RWPE2 (cell line): ENCODE measurements at regions not wholly inside any gene's neighbourhood (a gene's known extent, or its start where the extent isn't known, plus 50 kb on each side); places are given as distances from the start of the nearest gene placed in this dataset.

Experiments used
- ATAC-seq: fragments of 200-7000 bp; cut with Tn5 transposase; 3 replicates; pipeline ENCODE4 v1.9.1; 2021; ENCODE audit warnings: low read depth
- DNase-seq: peaks from one replicate; pipeline ENCODE4 v3.0.0-alpha.2; 2020; ENCODE audit warnings: low spot score
- H3K27ac ChIP-seq: fragments of 450-650 bp; 2 replicates; pipeline ENCODE4 v1.5.1; 2017; ENCODE audit warnings: mild to moderate bottlenecking; ENCODE audit not compliant: poor library complexity, severe bottlenecking
- H3K27me3 ChIP-seq: fragments of 250-450 bp; sonication (Bioruptor Pico); 2 replicates; pipeline ENCODE4 v1.5.1; 2021; ENCODE audit warnings: mild to moderate bottlenecking, moderate library complexity; ENCODE audit not compliant: insufficient read depth, poor library complexity, severe bottlenecking
- H3K36me3 ChIP-seq: fragments of 250-450 bp; sonication (Bioruptor Pico); 2 replicates; pipeline ENCODE4 v1.5.1; 2020; ENCODE audit warnings: low read depth, mild to moderate bottlenecking, moderate library complexity
- H3K4me1 ChIP-seq: fragments of 250-450 bp; sonication (Bioruptor Pico); 2 replicates; pipeline ENCODE4 v1.5.1; 2021; ENCODE audit warnings: mild to moderate bottlenecking, moderate library complexity; ENCODE audit not compliant: insufficient read depth, poor library complexity, severe bottlenecking
- H3K4me3 ChIP-seq: fragments of 250-450 bp; sonication (Bioruptor Pico); 2 replicates; pipeline ENCODE4 v1.5.1; 2021; ENCODE audit warnings: mild to moderate bottlenecking, moderate library complexity; ENCODE audit not compliant: severe bottlenecking
- H3K9me3 ChIP-seq: fragments of 250-450 bp; sonication (Bioruptor Pico); 2 replicates; pipeline ENCODE4 v1.5.1; 2021; ENCODE audit warnings: mild to moderate bottlenecking, moderate library complexity; ENCODE audit not compliant: severe bottlenecking
- CTCF ChIP-seq: fragments of 450-650 bp; IDR thresholded peaks from one replicate; pipeline ENCODE4 v1.5.1; 2017; ENCODE audit warnings: mild to moderate bottlenecking, moderate library complexity; ENCODE audit not compliant: poor library complexity, severe bottlenecking

DNA sequence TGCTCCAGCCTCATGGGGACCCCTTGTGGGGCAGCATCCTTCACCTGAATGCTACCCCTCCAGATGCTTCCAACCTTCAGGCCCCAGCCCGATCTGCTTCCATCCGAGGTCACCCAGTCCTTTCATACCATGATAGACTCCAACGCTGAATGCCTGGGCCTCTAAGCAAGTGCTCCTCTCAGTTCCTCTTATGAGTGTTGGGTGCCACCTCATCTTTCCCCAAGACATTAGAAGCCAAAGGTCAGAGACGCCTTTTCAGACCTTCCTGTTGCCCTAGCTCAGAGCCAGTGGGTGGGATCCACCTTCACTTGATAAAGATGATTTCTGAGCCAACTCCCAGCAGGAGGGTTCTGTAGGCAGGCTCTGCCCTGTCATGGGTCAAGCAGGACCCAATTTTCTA is 174.5 kb upstream of the MGAT5 start:
- DNase-seq (no peak), ATAC-seq (no peak)
- H3K4me1 ChIP-seq: no peaks in the 10 kb centered on the region
- H3K36me3 ChIP-seq: no peaks in the 10 kb centered on the region
- no peaks in the 10 kb centered on the region for H3K9me3 ChIP-seq
- no peak overlapping the region for H3K27ac ChIP-seq
- TF ChIP-seq CTCF: no peak
- H3K4me3 ChIP-seq: no peak overlapping the region
- peaks cover 2% of the 10 kb centered on the region for H3K27me3 ChIP-seq

DNA sequence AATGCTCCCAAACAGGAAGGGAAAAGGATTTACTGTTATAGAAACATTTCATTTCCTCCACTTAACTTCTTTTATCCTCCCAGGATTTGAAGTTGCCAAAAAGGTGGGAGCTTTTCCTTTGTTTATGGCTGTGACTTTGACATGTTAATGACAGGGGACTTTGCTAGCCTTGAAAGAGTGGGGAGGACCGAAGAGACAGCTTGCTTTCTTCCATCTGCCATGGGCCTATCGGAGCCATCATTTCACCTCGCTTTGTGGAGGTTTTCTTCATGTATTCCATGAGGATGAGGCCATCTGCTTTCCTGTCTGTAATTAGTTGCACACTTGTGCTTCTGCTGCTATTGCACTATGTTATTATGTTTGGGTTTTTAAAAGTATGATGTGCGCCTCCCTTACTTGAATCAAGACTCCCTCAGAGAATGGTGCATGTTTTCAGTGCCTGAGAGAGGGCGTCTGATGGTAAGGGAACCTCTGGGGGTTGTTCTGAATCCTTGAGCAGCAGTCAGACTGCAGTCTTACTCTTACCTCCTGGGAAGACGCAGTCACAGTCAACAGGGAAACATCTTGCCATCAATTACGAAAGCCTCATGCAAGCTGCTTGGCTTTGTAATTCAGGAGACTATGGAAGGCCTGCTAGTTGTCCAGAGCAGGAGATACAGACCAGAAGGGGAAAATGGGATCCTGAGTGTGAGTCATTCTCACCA is 173.3 kb upstream of the MGAT5 start:
- Histone ChIP-seq H3K4me1 (no peaks in the 10 kb centered on the region), H3K9me3 (no peaks in the 10 kb centered on the region), H3K36me3 (no peaks in the 10 kb centered on the region), H3K27me3 (peaks cover 2% of the 10 kb centered on the region), H3K27ac (no peak overlapping the region), H3K4me3 (no peak overlapping the region)
- ATAC-seq (no peak), DNase-seq (no peak)
- no peak for TF ChIP-seq CTCF

- Histone ChIP-seq H3K36me3 (no peaks in the 10 kb centered on the region), H3K27me3 (peaks cover 2% of the 10 kb centered on the region), H3K27ac (no peak overlapping the region), H3K9me3 (no peaks in the 10 kb centered on the region), H3K4me1 (no peaks in the 10 kb centered on the region), H3K4me3 (no peak overlapping the region)
- ATAC-seq: 0 out of 3 replicates have a peak, but pooled peaks have one; percentile 41
- TF ChIP-seq CTCF: no peak
- DNase-seq: no peak
These were observed 172.5 kb upstream of the MGAT5 start for GRCh38 chr2:134081238-134081938.

- Histone ChIP-seq H3K4me3 (no peak overlapping the region), H3K36me3 (no peaks in the 10 kb centered on the region), H3K4me1 (no peaks in the 10 kb centered on the region), H3K27me3 (peaks cover 2% of the 10 kb centered on the region), H3K27ac (no peak overlapping the region), H3K9me3 (no peaks in the 10 kb centered on the region)
- ATAC-seq (no peak), DNase-seq (no peak)
- TF ChIP-seq CTCF: no peak
These were observed 170.3 kb upstream of the MGAT5 start for GRCh38 chr2:134083548-134083947.
